ENCODE measurements at regions not wholly inside any gene's neighbourhood (a gene's known extent, or its start where the extent isn't known, plus 50 kb on each side); places are given as distances from the start of the nearest gene placed in this dataset.

GRCh38 chr2:237020090-237020489, 65.6 kb upstream of the COPS8 start:
- no peak for DNase-seq (ENCODE audit: low read depth in 1 of 2, low spot score in 1 of 2)

DNA sequence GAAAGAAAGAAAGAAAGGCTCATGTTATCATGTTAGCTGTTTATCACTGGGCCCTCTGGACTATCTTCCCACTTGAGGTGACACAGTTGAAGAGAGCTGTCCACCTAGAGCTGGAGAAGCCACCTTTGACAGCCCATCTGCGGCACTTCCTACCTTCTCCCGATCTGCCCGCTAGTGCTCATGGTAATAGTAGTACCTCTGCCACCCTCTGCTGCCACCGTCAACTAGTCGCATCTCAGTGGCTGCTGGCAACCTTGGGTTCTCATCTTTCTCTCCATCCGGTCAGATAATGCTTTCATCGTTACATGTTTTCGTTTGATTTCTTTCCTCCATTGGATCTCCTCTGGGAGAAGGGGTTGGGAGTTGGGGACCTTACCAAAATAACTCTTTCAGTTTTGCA, 63.2 kb upstream of the COPS8 start:
- DNase-seq (ENCODE audit: low read depth in 1 of 2, low spot score in 1 of 2): no peak

GRCh38 chr2:237024255-237024654, 61.4 kb upstream of the COPS8 start:
- no peak for DNase-seq (ENCODE audit: low read depth in 1 of 2, low spot score in 1 of 2)

DNA sequence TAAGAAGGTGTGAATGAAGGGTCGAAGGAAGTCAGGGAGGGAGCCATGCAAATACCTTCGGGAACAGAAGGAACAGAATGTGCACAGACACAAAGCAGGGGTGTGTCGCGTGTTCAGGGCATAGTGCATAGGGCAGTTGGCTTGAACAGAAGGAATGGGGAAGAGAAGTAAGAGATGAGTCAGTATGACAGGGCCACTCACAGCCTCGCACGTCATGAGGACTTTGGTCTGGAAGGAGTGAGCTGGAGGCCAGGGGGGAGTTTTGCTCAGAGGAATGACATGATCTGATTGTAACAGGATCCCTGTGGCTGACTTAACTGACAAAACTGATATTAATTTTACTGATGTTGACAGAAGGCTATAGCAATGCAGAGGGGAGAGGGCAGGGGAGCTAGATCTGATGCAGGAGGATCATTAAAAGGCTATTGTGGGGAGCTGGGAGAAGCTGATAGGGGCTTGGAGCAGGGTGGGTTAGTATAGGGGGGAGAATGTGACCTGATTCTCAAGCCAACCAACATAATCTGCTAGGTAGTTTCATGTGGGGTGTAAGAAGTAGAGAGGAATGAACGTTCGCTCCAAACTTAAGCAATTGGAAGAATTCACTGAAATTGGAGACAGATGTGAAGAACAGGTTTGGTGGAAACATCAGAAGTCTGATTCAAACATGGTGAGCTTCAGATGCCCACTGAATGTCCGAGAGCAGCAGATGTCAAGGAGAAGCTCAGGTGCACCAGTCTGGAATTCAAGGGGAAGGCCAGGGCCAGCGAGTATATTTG, 60.4 kb upstream of the COPS8 start:
- DNase-seq (ENCODE audit: low read depth in 1 of 2, low spot score in 1 of 2): no peak

DNA sequence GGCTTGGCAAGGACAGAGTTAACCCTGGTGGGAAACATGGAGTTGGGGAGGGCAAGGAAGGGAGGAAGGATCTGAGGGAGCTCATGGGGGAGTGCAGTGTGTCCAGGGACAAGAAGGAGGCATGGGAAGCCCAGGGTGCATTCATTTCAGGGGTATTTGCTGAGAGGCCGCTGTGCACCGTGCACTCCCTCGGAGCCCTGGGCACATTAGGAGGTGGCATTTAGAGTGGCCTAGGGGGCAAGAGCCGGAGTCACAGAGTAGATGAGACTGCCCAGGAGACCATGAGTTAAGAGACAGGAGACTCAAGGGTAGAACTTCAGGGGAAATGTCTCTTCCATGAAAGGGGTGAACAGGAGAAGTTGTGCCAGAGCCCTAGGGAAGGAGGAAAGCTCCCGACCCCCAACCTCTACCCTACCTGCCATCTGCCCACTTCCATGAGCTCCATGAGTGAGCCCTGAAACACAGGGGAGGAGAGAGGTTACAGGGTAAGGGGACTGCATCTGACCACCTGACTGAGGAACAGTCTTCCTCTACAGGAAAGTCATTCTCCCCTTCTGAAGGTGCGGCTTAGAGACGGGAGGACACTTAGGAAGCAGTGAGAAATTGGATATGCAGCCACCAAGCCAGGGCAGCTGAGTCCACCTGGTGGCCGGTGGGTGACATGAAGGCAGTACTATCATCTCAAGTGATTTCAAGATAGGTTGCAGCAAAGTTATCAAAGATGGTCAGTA, 58.5 kb upstream of the COPS8 start:
- DNase-seq (ENCODE audit: low read depth in 1 of 2, low spot score in 1 of 2): peak in 1 of 2 donors; percentile 5

GRCh38 chr2:237027712-237028029, 58.0 kb upstream of the COPS8 start:
- no peak for DNase-seq (ENCODE audit: low read depth in 1 of 2, low spot score in 1 of 2)

- DNase-seq (ENCODE audit: low read depth in 1 of 2, low spot score in 1 of 2): no peak
Measured at GRCh38 chr2:237030382-237030781, 55.3 kb upstream of the COPS8 start.

GRCh38 chr2:237033536-237034060, 52.1 kb upstream of the COPS8 start:
- no peak for DNase-seq (ENCODE audit: low read depth in 1 of 2, low spot score in 1 of 2)

GRCh38 chr2:237035781-237036475, 49.8 kb upstream of the COPS8 start:
- DNase-seq (ENCODE audit: low read depth in 1 of 2, low spot score in 1 of 2): no peak

Measured in stimulated activated CD4-positive, alpha-beta T cell treated with anti-CD3 and anti-CD28 coated beads, Interleukin-15, amount 100 ng/mL, for 1 hour (primary cell).